HS-27A (cell line): ENCODE measurements at regions not wholly inside any gene's neighbourhood (a gene's known extent, or its start where the extent isn't known, plus 50 kb on each side); places are given as distances from the start of the nearest gene placed in this dataset.
"Not testable (repeated sequence)": the region's sequence is repeated elsewhere in the genome, so short reads cannot be mapped to it uniquely, and the experiment has no call there.

Experiments
- DNase-seq: peaks from one replicate; pipeline ENCODE4 v3.0.0-alpha.2; 2012; ENCODE audit warnings: low read depth, missing footprints

- no peak for DNase-seq
Observed at GRCh38 chr12:124475295-124476010, 92.0 kb downstream of the NCOR2 start.

DNA sequence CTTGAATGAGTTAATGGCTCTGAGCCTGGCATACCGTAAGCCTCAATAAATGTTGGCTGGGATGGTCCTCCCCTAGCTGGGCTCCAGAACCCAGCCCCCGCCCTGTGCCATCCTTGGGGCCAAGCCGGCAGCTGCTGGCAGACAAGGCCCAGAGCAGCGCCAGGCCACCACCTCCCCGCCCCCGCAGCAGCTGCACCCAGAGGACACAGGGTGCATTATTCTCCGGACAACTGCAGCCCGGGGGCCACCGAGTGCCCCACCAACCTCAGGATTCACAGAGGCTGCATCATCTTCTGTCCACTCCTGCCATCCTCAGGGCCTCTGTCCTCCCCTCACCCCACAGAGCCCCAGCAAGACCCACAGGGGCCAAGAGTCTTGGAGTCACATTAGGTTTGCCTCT is 92.7 kb downstream of the NCOR2 start:
- no peak for DNase-seq

GRCh38 chr12:124472690-124473279 is 94.6 kb downstream of the NCOR2 start:
- DNase-seq = no peak

DNA sequence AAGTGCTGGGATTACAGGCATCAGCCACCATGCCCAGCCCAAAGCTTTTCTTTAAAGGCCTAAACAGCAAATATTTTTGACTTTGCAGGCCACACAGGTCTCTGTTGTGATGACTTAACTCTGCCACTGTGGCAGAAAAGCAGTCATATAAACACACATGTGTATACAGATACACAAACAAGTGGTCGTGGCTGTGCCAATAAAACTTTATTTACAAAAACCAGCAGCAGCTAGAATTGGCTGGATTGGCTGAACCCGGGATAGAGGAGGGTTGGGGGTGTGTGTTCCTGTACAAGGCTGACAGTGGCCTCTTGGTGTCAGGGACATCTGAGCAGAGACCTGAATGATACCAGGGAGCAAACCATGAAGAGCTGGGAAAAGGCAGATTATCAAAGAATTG is 95.6 kb downstream of the NCOR2 start:
- DNase-seq = no peak

GRCh38 chr12:124470806-124471205 is 96.6 kb downstream of the NCOR2 start:
- DNase-seq = no peak

DNA sequence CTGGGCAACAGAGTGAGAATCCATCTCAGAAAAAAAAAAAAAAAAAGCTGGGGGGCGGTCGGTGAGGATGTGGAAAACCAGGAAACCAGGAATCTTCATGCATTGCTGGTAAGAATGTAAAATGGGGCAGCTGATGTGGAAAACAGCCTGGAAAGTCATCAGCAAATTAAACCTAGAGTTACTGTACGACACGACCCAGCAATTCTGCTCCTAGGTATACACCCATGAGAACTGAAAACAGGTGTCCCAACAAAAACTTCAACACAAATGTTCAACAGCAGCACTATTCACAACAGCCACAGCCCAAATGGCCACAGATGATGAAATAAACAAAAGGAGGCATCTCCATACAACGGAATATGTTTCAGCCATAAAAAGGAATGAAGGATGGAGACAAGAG is 97.3 kb downstream of the NCOR2 start:
- no peak for DNase-seq

- DNase-seq = no peak
Observed at GRCh38 chr12:124469193-124469888, 98.1 kb downstream of the NCOR2 start.

GRCh38 chr12:124467549-124467948 is 99.9 kb downstream of the NCOR2 start:
- DNase-seq = not testable (repeated sequence)

DNA sequence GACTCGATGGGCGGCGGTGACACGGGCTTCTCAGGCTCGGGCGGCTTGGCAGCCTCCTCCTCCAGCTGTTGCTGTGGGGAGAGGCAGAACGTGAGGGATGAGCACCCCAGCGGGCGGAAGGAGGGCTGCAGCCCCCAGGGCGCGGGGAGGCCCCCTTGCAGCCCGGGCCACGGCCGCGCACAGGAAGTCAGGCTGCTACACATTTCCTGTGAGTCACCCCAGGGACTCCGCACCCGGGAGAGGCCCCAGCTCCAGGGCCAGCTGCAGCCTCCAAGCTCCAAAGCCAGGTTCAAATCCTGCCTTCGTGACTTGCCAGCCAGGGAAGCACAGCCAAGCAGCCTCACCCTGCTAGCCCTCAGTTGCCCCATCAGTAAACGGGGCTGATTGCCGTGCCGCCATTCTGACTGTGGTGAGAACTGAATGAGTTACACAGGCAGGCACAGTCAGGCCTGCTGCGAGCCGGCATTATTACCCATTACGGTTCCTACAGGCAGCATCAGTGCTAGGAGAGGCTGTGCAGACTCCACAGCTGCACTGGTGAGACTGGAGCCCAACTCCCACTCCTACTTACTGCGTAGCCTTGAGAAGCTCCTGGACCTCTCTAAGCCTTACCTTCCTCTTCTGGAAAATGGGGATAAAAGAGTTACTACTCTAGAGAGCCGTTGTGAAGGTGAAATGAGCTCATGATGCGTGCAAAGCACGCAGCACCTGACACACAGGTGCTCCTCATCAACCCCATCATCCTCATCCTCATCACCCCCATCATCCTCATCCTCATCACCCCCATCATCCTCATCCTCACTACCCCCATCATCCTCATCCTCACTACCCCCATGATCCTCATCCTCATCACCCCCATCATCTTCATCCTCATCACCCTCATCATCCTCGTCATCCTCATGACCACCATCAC is 100.9 kb downstream of the NCOR2 start:
- no peak for DNase-seq

DNA sequence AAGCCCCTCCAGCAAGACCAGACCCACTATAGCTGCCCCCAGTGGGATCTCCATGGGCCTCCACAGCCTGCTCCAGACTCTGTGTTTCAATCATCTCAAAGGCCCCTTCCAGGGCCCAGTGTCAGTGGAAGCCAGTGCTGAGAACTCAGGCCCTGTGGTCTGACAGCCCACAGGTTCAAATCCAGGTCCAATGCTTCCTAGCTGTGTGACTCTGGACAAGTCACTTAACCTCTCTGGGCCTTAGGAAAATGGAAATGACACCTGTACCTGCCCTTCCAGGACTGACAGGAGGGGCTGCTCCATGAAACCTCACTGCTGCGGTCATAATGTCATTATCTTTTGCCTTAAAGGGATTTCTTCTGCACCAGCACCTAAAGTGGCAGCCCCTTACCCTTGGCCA is 101.9 kb downstream of the NCOR2 start:
- no peak for DNase-seq

DNA sequence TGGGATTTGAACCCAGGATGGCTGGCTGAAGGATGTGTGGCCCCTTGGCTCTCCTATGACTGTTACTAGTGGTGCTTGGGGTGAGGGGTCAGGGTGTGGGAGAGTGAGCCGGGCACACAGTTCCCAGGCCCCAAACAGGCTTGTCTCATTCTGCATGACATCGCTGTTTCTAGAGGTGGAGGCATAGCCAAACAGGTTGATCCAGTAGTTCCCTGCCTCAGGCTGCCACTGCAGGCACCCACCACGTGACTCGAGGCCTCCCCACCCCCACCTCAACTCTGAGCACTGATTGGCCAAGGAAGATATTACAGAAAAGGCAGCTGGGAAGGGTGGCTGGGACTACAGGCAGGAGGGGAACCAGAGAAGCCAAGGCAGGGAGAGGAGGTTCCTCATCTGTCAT is 102.6 kb downstream of the NCOR2 start:
- no peak for DNase-seq

DNA sequence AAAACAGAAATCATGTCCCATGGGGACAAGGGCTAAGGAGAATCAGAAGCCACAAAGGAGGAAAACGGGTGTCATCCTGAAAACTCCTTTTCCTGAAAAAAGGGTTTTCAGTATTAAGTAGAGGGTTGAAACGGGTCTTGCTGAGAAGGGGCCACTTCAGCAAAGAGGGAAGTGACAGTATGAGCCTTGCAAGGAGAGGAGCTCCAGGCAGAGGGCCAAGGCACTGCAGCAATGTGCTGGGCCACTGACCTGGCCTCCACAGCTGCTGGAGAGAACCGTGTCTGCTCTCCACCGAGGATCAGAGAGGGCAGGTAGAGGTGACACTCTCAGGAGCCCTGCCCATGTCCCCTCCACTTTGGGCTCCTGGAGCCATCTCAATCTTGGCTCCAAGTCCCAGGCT is 103.3 kb downstream of the NCOR2 start:
- DNase-seq = no peak

DNA sequence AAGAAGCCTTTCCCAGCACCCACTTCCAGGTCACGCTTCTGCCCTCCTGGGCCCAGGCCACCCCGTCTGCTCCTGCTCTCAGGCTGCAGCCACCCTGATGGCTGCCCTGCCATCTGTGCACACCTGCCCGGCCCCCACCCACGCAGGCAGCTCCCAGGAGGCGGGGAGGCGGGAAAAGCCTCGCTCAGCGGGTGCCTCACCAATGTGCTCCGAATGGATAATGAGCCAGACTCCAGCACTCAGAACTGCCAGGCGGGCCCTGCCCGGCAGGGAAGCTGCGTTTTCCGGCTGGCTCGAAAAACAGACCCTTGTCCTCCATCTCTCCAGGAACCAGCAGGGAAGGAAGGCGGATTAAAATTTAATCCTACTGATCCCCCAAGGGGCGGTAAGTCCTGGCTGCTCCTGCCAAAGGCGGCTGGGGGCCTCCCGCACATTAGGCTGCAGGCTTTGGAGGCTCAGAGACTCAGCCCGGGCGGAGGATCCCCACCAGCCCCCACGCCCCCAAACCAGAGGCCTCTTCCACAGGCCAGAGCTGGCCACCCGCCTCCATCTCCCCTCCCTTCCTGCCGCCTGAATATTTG is 104.0 kb downstream of the NCOR2 start:
- DNase-seq = no peak

DNA sequence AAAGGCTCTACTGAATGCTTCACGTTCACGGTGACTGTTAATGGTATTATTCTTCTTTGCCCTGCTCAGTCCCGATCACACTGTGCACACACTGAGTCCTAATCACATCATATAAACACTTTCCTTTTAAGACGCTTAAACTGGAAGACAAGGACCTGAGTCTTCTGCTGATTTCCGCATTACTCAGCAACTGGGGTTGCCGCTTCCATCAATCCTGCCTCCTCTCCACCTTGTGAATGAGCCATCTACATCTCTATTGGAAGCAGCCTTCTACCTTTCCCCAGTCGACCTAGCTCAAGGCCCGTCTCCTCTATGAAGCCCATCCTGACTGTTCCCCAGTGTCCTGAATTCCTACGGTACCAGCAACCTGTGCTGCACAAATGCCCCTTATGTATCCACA is 104.7 kb downstream of the NCOR2 start:
- no peak for DNase-seq

DNA sequence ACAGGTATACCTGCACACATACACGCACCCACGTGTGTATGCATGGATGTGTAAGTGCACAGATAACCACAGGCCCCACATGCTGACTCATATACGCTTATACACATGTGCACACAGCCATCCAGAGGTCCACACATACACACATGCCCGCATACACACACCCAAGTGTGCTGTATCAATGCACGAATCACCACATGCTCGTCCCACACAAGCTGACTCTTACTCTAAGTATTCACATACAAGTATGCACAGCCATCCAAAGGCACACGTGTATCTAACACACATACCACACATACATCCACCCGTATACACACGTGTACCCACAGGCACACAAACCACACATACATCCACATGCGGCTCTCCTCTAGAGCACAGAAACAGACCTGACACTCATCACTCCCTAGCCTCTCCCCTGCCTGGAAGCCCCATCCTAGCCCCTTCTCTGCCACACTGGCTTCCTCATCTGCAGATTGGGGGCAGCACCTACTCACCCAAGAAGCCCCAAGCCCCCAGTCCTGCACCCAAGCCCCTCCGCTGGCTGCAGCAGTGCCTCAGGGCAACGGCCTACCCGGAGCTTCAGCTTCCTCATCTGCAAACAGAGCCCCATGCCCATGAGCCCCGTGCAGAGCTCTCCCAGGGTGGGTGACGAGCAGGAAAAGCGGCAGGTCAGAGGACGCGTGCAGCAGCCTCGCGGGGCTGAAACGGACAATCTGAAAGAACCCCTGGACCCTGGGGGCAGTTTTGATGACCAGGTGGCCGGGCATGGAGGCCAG is 105.4 kb downstream of the NCOR2 start:
- DNase-seq = no peak

GRCh38 chr12:124461241-124461673 is 106.2 kb downstream of the NCOR2 start:
- no peak for DNase-seq

- DNase-seq = no peak
Observed at GRCh38 chr12:124460771-124461170, 106.6 kb downstream of the NCOR2 start.

DNA sequence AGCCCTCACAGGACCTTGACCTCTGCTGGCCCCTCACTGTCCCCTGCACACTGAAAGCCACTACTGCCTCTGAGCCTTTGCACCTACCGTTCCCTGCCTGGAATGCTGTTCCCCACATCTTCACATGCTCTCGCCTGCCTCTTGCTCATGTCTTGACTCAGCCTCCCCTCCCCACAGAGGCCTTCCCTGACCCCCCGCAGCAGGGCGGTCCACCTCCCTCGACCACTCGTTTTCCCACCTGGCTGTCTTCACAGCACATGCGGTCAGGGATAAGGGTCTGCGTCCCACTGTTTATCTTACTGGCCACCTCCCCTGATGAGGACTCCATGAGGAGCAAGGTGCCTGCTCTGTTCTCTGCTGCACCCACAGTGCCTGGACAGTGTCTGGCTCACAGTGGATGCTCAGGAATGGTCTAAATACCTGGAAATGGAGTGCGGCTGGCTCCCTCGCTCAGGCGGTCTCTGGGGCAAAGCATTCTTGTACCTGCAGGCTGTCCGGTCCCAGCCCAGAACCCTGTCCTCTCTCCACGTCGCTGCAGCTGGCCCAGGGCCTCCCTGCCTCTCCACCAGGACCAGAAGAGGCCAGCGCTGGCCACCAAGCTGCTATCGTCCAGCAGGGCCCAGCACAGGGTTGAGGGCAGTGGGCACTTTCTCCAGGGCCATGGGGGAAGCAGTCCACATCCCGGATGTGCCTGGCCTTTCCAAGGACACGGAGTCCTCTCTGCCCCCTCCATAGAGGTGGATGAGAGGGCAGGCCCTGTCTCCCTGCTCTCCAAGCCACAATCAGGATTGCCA is 107.4 kb downstream of the NCOR2 start:
- no peak for DNase-seq

- DNase-seq = no peak
Observed at GRCh38 chr12:124458992-124459851, 108.2 kb downstream of the NCOR2 start.
